ENCODE measurements at regions not wholly inside any gene's neighbourhood (a gene's known extent, or its start where the extent isn't known, plus 50 kb on each side); places are given as distances from the start of the nearest gene placed in this dataset.

- Histone ChIP-seq H3K27ac (no peak overlapping the region), H3K4me1 (peaks cover 8% of the 10 kb centered on the region), H3K27me3 (no peaks in the 10 kb centered on the region), H3K9me3 (no peaks in the 10 kb centered on the region), H3K36me3 (replicated peaks in 1 of 2; ENCODE audit: insufficient read depth in 1 of 2, low read depth in 2 of 2) (no peaks in the 10 kb centered on the region), H3K4me3 (no peak overlapping the region)
- 96 to 98% methylated on average over 24 to 29 of the region's 40 CpGs for WGBS, 2 donors
- intact Hi-C loops (cut with DNase I): no loop called here
- TF ChIP-seq CTCF (IDR thresholded peaks at IDR 0.05) (no peak), POLR2A (IDR thresholded peaks at IDR 0.05) (no peak)
- DNase-seq (no peak), ATAC-seq (no peak)
Observed at GRCh38 chr13:63305641-63306133, 1890.0 kb upstream of the PCDH20 start.

DNA sequence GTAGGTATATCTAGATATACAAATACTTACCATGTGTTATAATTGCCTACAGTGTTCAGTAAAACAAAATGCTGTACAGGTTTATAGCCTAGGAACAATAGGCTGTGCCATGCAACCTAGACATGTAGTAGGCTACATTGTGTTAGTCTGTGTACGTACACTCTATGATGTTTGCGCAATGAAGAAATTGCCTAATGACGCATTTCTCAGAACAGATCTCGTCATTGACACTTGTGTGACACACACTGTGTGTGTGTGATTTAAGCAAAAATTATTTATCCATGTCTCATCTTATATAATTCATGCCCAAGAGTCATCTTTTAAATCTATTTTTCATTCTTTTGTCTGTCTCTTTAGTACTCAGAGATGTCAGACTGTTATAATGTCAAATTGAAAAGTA lies 1888.8 kb upstream of the PCDH20 start:
- H3K36me3 ChIP-seq (replicated peaks in 1 of 2; ENCODE audit: insufficient read depth in 1 of 2, low read depth in 2 of 2): no peaks in the 10 kb centered on the region
- 91 to 94% methylated on average over 4 of the region's 4 CpGs for WGBS, 2 donors
- no peak overlapping the region for H3K27ac ChIP-seq
- TF ChIP-seq POLR2A (IDR thresholded peaks at IDR 0.05): no peak
- no peak for TF ChIP-seq CTCF (IDR thresholded peaks at IDR 0.05)
- ATAC-seq (no peak), DNase-seq (no peak)
- H3K4me3 ChIP-seq: no peak overlapping the region
- no peaks in the 10 kb centered on the region for H3K27me3 ChIP-seq
- H3K4me1 ChIP-seq: peaks cover 8% of the 10 kb centered on the region
- intact Hi-C loops (cut with DNase I): no loop called here
- no peaks in the 10 kb centered on the region for H3K9me3 ChIP-seq

DNA sequence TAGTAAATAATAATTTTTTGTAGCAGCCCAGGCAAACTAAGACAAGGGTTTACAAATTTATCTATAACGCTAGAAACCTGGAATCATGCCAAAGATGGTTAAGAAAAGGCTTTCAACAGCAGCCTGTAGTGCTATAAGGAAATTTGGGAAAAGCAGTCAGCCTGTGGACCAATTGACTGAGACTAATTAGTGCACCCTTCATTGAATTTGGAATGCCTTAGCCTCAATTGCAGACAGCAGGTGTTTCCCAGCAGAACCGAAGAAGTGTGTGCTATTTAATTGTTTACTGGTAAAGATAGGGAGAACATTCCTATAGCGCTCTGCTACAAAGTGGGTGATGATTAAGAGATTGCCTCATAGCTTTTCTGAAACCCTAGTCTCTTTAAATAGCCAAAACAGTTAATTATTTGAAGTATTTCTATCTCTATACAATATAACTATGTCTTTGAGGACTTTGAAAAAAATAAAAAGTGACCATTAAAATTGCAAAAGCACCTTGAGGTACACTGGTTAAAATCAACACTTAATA lies 1884.3 kb upstream of the PCDH20 start:
- no peak for ATAC-seq
- Histone ChIP-seq H3K27ac (no peak overlapping the region), H3K4me1 (no peaks in the 10 kb centered on the region), H3K36me3 (replicated peaks in 1 of 2; ENCODE audit: insufficient read depth in 1 of 2, low read depth in 2 of 2) (no peaks in the 10 kb centered on the region), H3K27me3 (no peaks in the 10 kb centered on the region), H3K9me3 (no peaks in the 10 kb centered on the region), H3K4me3 (no peak overlapping the region)
- DNase-seq: no peak
- intact Hi-C loops (cut with DNase I): no loop called here
- WGBS, 2 donors: 29 to 39% methylated on average over 3 of the region's 3 CpGs
- no peak for TF ChIP-seq CTCF (IDR thresholded peaks at IDR 0.05)
- TF ChIP-seq POLR2A (IDR thresholded peaks at IDR 0.05): no peak

- TF ChIP-seq POLR2A (IDR thresholded peaks at IDR 0.05): no peak
- no peak for TF ChIP-seq CTCF (IDR thresholded peaks at IDR 0.05)
- Histone ChIP-seq H3K4me1 (no peaks in the 10 kb centered on the region), H3K9me3 (no peaks in the 10 kb centered on the region), H3K27ac (no peak overlapping the region), H3K27me3 (no peaks in the 10 kb centered on the region), H3K36me3 (replicated peaks in 1 of 2; ENCODE audit: insufficient read depth in 1 of 2, low read depth in 2 of 2) (no peaks in the 10 kb centered on the region), H3K4me3 (no peak overlapping the region)
- 82 to 83% methylated on average over 2 of the region's 2 CpGs for WGBS, 2 donors
- no peak for ATAC-seq
- intact Hi-C loops (cut with DNase I): no loop called here
- no peak for DNase-seq
Observed at GRCh38 chr13:63297163-63297562, 1881.5 kb upstream of the PCDH20 start.

DNA sequence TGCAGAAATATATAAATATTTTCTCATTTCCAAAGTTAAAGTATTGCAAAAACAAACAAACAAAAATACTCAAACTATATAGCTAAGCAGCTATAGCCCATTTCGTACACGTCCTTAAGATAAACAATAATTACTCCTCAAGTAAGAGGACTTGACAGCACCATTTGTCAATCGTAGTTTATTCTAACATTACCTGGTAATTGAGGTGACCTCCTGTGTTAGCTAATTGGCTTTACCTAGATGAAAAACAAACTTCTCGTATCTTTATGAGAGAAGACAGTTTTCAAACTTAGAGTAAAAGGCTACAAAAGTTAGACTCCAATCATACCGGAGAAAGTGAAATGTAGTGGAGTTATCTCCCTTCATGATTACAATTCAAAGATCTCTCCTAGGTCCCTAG lies 1876.1 kb upstream of the PCDH20 start:
- Histone ChIP-seq H3K27me3 (no peaks in the 10 kb centered on the region), H3K27ac (no peak overlapping the region), H3K4me1 (no peaks in the 10 kb centered on the region), H3K9me3 (no peaks in the 10 kb centered on the region), H3K4me3 (no peak overlapping the region), H3K36me3 (replicated peaks in 1 of 2; ENCODE audit: insufficient read depth in 1 of 2, low read depth in 2 of 2) (no peaks in the 10 kb centered on the region)
- WGBS, 2 donors: 21 to 25% methylated on average over 5 of the region's 5 CpGs
- DNase-seq (no peak), ATAC-seq (no peak)
- no peak for TF ChIP-seq CTCF (IDR thresholded peaks at IDR 0.05)
- TF ChIP-seq POLR2A (IDR thresholded peaks at IDR 0.05): no peak
- intact Hi-C loops (cut with DNase I): no loop called here
